ENCODE measurements at regions not wholly inside any gene's neighbourhood (a gene's known extent, or its start where the extent isn't known, plus 50 kb on each side); places are given as distances from the start of the nearest gene placed in this dataset.

DNA sequence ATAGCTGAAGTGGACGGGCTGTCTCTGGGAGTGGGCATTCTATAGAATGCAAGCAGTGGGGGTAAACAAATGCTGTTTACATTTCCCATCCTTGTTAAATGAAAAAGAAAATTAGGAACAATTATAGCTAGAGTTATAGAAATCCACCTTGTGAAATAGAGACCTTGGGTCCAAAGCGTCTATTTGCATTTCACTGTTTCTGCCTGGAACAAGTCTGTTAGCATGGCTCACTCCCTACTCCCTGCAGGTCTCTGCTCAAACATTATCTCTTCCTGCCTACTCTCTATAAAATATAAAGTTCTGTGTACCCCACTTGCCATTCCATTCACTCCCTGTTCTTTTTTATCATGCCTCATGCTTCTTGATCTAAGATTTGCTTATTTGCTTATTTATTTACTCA is 975.7 kb upstream of the WWC1 start:
- H3K27me3 Mint-ChIP-seq (ENCODE audit: low read depth in 3 of 3) = no peaks in the 10 kb centered on the region
- no peak overlapping the region for H3K4me3 ChIP-seq (replicated peaks in 1 of 3; ENCODE audit: low read depth in 2 of 3, low read length in 3 of 3)

DNA sequence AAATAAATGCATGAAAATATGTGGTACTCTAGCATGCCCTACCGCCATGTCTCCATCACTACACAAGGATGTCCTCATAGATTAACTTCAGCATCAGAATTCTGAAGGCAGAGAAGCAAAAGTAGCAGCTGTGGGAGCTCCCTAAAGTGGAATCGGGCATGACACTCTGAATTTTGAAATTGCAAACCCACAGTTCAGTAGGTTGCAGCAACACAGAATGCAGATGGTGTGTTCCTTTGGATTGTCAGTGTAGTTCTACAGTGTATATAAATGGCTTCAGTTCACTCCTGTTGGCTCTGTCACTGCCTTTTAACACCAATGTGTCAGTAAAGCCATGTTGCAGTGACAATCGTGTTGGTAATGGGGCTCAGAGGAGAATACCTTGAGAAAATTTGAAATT is 973.6 kb upstream of the WWC1 start:
- DNase-seq = no peak
- Mint-ChIP-seq H3K4me1 (no peaks in the 10 kb centered on the region), H3K27me3 (ENCODE audit: low read depth in 3 of 3) (no peaks in the 10 kb centered on the region), H3K36me3 (no peaks in the 10 kb centered on the region), H3K4me3 (no peak overlapping the region), H3K9me3 (peaks cover 0 to 8% (median 0%) of the 10 kb centered on the region in 7 donors), H3K27ac (no peak overlapping the region)
- TF ChIP-seq, protein P1, sequence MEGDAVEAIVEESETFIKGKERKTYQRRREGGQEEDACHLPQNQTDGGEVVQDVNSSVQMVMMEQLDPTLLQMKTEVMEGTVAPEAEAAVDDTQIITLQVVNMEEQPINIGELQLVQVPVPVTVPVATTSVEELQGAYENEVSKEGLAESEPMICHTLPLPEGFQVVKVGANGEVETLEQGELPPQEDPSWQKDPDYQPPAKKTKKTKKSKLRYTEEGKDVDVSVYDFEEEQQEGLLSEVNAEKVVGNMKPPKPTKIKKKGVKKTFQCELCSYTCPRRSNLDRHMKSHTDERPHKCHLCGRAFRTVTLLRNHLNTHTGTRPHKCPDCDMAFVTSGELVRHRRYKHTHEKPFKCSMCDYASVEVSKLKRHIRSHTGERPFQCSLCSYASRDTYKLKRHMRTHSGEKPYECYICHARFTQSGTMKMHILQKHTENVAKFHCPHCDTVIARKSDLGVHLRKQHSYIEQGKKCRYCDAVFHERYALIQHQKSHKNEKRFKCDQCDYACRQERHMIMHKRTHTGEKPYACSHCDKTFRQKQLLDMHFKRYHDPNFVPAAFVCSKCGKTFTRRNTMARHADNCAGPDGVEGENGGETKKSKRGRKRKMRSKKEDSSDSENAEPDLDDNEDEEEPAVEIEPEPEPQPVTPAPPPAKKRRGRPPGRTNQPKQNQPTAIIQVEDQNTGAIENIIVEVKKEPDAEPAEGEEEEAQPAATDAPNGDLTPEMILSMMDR (IDR thresholded peaks at IDR 0.05) = no peak
- Histone ChIP-seq H3K27me3 (ENCODE audit: control insufficient read depth in 2 of 2, insufficient read depth in 2 of 2, low read length in 2 of 2) (no peaks in the 10 kb centered on the region), H3K9me3 (replicated peaks in 1 of 2; ENCODE audit: control insufficient read depth in 1 of 2, insufficient read depth in 1 of 2, low read length in 2 of 2) (peaks cover 0 to 4% of the 10 kb centered on the region in 2 donors), H3K4me1 (ENCODE audit: control insufficient read depth in 1 of 2, insufficient read depth in 2 of 2, low read length in 2 of 2) (no peaks in the 10 kb centered on the region), H3K4me3 (replicated peaks in 1 of 3; ENCODE audit: low read depth in 2 of 3, low read length in 3 of 3) (no peak overlapping the region), H2AFZ (ENCODE audit: insufficient read depth, low read depth, low read length, poor library complexity, severe bottlenecking) (no peak overlapping the region), H4K20me1 (ENCODE audit: insufficient read depth, low read length) (no peaks in the 10 kb centered on the region), H3K79me2 (ENCODE audit: insufficient read depth, low read length) (no peaks in the 10 kb centered on the region), H3K9ac (ENCODE audit: insufficient read depth, low read length, poor library complexity, severe bottlenecking) (no peak overlapping the region), H3K27ac (ENCODE audit: low read depth in 1 of 2, low read length in 2 of 2) (no peak overlapping the region), H3K4me2 (replicated peaks; ENCODE audit: extremely low read depth, low read length, poor library complexity, severe bottlenecking) (no peak overlapping the region), H3K36me3 (replicated peaks in 1 of 2; ENCODE audit: control insufficient read depth in 1 of 2, insufficient read depth in 2 of 2, low read length in 2 of 2) (no peaks in the 10 kb centered on the region)
- intact Hi-C loops (cut with micrococcal nuclease) = no loop called here
- no CpG with 5 or more reads among the region's 3 CpGs for WGBS (ENCODE audit: insufficient coverage)

More for the DNA sequence above, 975.7 kb upstream of the WWC1 start:
- Histone ChIP-seq H4K20me1 (ENCODE audit: insufficient read depth, low read length) (no peaks in the 10 kb centered on the region), H3K27me3 (ENCODE audit: control insufficient read depth in 2 of 2, insufficient read depth in 2 of 2, low read length in 2 of 2) (no peaks in the 10 kb centered on the region), H3K79me2 (ENCODE audit: insufficient read depth, low read length) (no peaks in the 10 kb centered on the region), H2AFZ (ENCODE audit: insufficient read depth, low read depth, low read length, poor library complexity, severe bottlenecking) (no peak overlapping the region), H3K9me3 (replicated peaks in 1 of 2; ENCODE audit: control insufficient read depth in 1 of 2, insufficient read depth in 1 of 2, low read length in 2 of 2) (peaks cover 0 to 5% of the 10 kb centered on the region in 2 donors), H3K4me1 (ENCODE audit: control insufficient read depth in 1 of 2, insufficient read depth in 2 of 2, low read length in 2 of 2) (no peaks in the 10 kb centered on the region), H3K4me2 (replicated peaks; ENCODE audit: extremely low read depth, low read length, poor library complexity, severe bottlenecking) (no peak overlapping the region), H3K27ac (ENCODE audit: low read depth in 1 of 2, low read length in 2 of 2) (no peak overlapping the region), H3K9ac (ENCODE audit: insufficient read depth, low read length, poor library complexity, severe bottlenecking) (no peak overlapping the region), H3K36me3 (replicated peaks in 1 of 2; ENCODE audit: control insufficient read depth in 1 of 2, insufficient read depth in 2 of 2, low read length in 2 of 2) (no peaks in the 10 kb centered on the region)
- Mint-ChIP-seq H3K4me1 (no peaks in the 10 kb centered on the region), H3K4me3 (no peak overlapping the region), H3K9me3 (peaks cover 0 to 8% (median 0%) of the 10 kb centered on the region in 7 donors), H3K27ac (no peak overlapping the region), H3K36me3 (no peaks in the 10 kb centered on the region)
- intact Hi-C loops (cut with micrococcal nuclease) = no loop called here
- DNase-seq = no peak
- TF ChIP-seq, protein P1 (IDR thresholded peaks at IDR 0.05) = no peak
- 86% methylated on average over 1 of the region's 2 CpGs for WGBS (ENCODE audit: insufficient coverage)

Measured in CD14-positive monocyte (primary cell).